Chondrocyte (in vitro differentiated cells): ENCODE measurements at regions not wholly inside any gene's neighbourhood (a gene's known extent, or its start where the extent isn't known, plus 50 kb on each side); places are given as distances from the start of the nearest gene placed in this dataset.

Experiments
- DNase-seq: peaks from one replicate; pipeline ENCODE4 v3.0.0; 2021; ENCODE audit warnings: mixed read lengths, low spot score
- H3K27ac Mint-ChIP-seq: one replicate; pipeline ENCODE4 v1.8.0; 2021; ENCODE audit warnings: mild to moderate bottlenecking, moderate library complexity, mixed read lengths; ENCODE audit not compliant: unreplicated experiment
- H3K27me3 Mint-ChIP-seq: 2 replicates; pipeline ENCODE4 v1.8.0; 2021; ENCODE audit warnings: low read depth, mixed read lengths
- H3K36me3 Mint-ChIP-seq: 2 replicates; pipeline ENCODE4 v1.8.0; 2021; ENCODE audit warnings: low read depth, mixed read lengths
- H3K4me1 Mint-ChIP-seq: 2 replicates; pipeline ENCODE4 v1.8.0; 2021; ENCODE audit warnings: low read depth, mild to moderate bottlenecking, mixed read lengths
- H3K4me3 Mint-ChIP-seq: one replicate; pipeline ENCODE4 v1.8.0; 2021; ENCODE audit warnings: mild to moderate bottlenecking, moderate library complexity, mixed read lengths; ENCODE audit not compliant: unreplicated experiment
- H3K9me3 Mint-ChIP-seq: 2 replicates; pipeline ENCODE4 v1.8.0; 2021; ENCODE audit warnings: low read depth, mixed read lengths
- CTCF ChIP-seq: fragments of 200-600 bp; sonication (generic); IDR thresholded peaks from 2 replicates; pipeline ENCODE4 v1.5.0; 2021; ENCODE audit warnings: antibody characterized with exemption, mild to moderate bottlenecking, moderate library complexity

- TF ChIP-seq CTCF: no peak
- no peaks in the 10 kb centered on the region for H3K36me3 Mint-ChIP-seq
These were observed 108.8 kb upstream of the RPL38 start for GRCh38 chr17:74094651-74095050.

GRCh38 chr17:74096456-74096855 is 107.0 kb upstream of the RPL38 start:
- Mint-ChIP-seq H3K9me3 (peaks cover 10% of the 10 kb centered on the region), H3K27ac (no peak overlapping the region), H3K4me1 (no peaks in the 10 kb centered on the region), H3K27me3 (peaks cover 28% of the 10 kb centered on the region), H3K36me3 (no peaks in the 10 kb centered on the region), H3K4me3 (no peak overlapping the region)
- TF ChIP-seq CTCF: no peak
- DNase-seq: no peak

More at GRCh38 chr17:74094651-74095050, 108.8 kb upstream of the RPL38 start:
- peaks cover 18% of the 10 kb centered on the region for H3K9me3 Mint-ChIP-seq
- H3K27ac Mint-ChIP-seq: no peak overlapping the region
- H3K27me3 Mint-ChIP-seq: peaks cover 25% of the 10 kb centered on the region
- no peak overlapping the region for H3K4me3 Mint-ChIP-seq
- H3K4me1 Mint-ChIP-seq: no peaks in the 10 kb centered on the region
- no peak for DNase-seq

- H3K9me3 Mint-ChIP-seq: peaks cover 5% of the 10 kb centered on the region
- H3K36me3 Mint-ChIP-seq: no peaks in the 10 kb centered on the region
- no peak for TF ChIP-seq CTCF
- H3K27ac Mint-ChIP-seq: no peak overlapping the region
- H3K4me3 Mint-ChIP-seq: no peak overlapping the region
- no peaks in the 10 kb centered on the region for H3K4me1 Mint-ChIP-seq
- H3K27me3 Mint-ChIP-seq: peaks cover 38% of the 10 kb centered on the region
- no peak for DNase-seq
These were observed 105.9 kb upstream of the RPL38 start for GRCh38 chr17:74097450-74098135.

GRCh38 chr17:74098136-74099024 is 105.1 kb upstream of the RPL38 start:
- H3K9me3 Mint-ChIP-seq: peaks cover 4% of the 10 kb centered on the region
- H3K27ac Mint-ChIP-seq: no peak overlapping the region
- peaks cover 44% of the 10 kb centered on the region for H3K27me3 Mint-ChIP-seq
- H3K4me3 Mint-ChIP-seq: no peak overlapping the region
- H3K4me1 Mint-ChIP-seq: no peaks in the 10 kb centered on the region
- TF ChIP-seq CTCF: no peak
- DNase-seq: no peak
- H3K36me3 Mint-ChIP-seq: no peaks in the 10 kb centered on the region

- peaks cover 42% of the 10 kb centered on the region for H3K27me3 Mint-ChIP-seq
- DNase-seq: no peak
- H3K4me3 Mint-ChIP-seq: no peak overlapping the region
- no peaks in the 10 kb centered on the region for H3K4me1 Mint-ChIP-seq
- TF ChIP-seq CTCF: no peak
- no peaks in the 10 kb centered on the region for H3K9me3 Mint-ChIP-seq
- H3K27ac Mint-ChIP-seq: no peak overlapping the region
- no peaks in the 10 kb centered on the region for H3K36me3 Mint-ChIP-seq
These were observed 103.8 kb upstream of the RPL38 start for GRCh38 chr17:74099442-74100340.
